ENCODE measurements at regions not wholly inside any gene's neighbourhood (a gene's known extent, or its start where the extent isn't known, plus 50 kb on each side); places are given as distances from the start of the nearest gene placed in this dataset.
"Not testable (repeated sequence)": the region's sequence is repeated elsewhere in the genome, so short reads cannot be mapped to it uniquely, and the experiment has no call there.

GRCh38 chr11:110347660-110348059 lies 51.2 kb upstream of the RDX start:
- in situ Hi-C loops (cut with MboI; ENCODE audit: low pct_ligation_motif_present in 1 of 4, low pct_unique_long_range_greater_than_20kb in 1 of 4, low sequenced_read_pairs in 3 of 4): no loop called here
- Histone ChIP-seq H3K27me3 (no peaks in the 10 kb centered on the region), H3K9me3 (no peaks in the 10 kb centered on the region), H3K4me1 (peaks cover 0 to 5% (median 4%) of the 10 kb centered on the region in 4 donors), H3K36me3 (no peaks in the 10 kb centered on the region), H3K4me3 (no peak overlapping the region), H3K27ac (no peak overlapping the region)
- TF ChIP-seq POLR2A (IDR thresholded peaks at IDR 0.05): no peak
- TF ChIP-seq CTCF (IDR thresholded peaks at IDR 0.05): no peak
- no peak for TF ChIP-seq EP300 (IDR thresholded peaks at IDR 0.05; ENCODE audit: low read depth)
- TF ChIP-seq POLR2AphosphoS5 (IDR thresholded peaks at IDR 0.05): no peak
- intact Hi-C loops (cut with DNase I; ENCODE audit: low total_unique reads): no loop called here
- DNase-seq: no peak
- 83 to 94% methylated on average over 1 to 4 of the region's 4 CpGs for WGBS, 2 donors (ENCODE audit: low coverage in 1 of 2)

- intact Hi-C loops (cut with DNase I; ENCODE audit: low total_unique reads): no loop called here
- TF ChIP-seq POLR2A (IDR thresholded peaks at IDR 0.05) (no peak), CTCF (IDR thresholded peaks at IDR 0.05) (no peak), EP300 (IDR thresholded peaks at IDR 0.05; ENCODE audit: low read depth) (no peak), POLR2AphosphoS5 (IDR thresholded peaks at IDR 0.05) (no peak)
Measured at GRCh38 chr11:110349138-110349996, 53.0 kb upstream of the RDX start.

GRCh38 chr11:110349997-110350383 lies 53.6 kb upstream of the RDX start:
- H3K4me3 ChIP-seq; H3K9me3 ChIP-seq; in situ Hi-C loops (cut with MboI; ENCODE audit: low pct_ligation_motif_present in 1 of 4, low pct_unique_long_range_greater_than_20kb in 1 of 4, low sequenced_read_pairs in 3 of 4); H3K36me3 ChIP-seq; H3K4me1 ChIP-seq; DNase-seq; intact Hi-C loops (cut with DNase I; ENCODE audit: low total_unique reads); H3K27me3 ChIP-seq: not testable (repeated sequence)
- peak overlapping the region in 1 of 4 donors; percentile 18 for H3K27ac ChIP-seq
- WGBS, 2 donors (ENCODE audit: low coverage in 1 of 2): 89 to 93% methylated on average over 3 to 5 of the region's 5 CpGs

More at GRCh38 chr11:110349138-110349996, 53.0 kb upstream of the RDX start:
- Histone ChIP-seq H3K36me3 (no peaks in the 10 kb centered on the region), H3K27me3 (no peaks in the 10 kb centered on the region), H3K27ac (peak overlapping the region in 1 of 4 donors; percentile 18), H3K4me3 (no peak overlapping the region), H3K9me3 (no peaks in the 10 kb centered on the region), H3K4me1 (peaks cover 0 to 5% (median 4%) of the 10 kb centered on the region in 4 donors)
- WGBS, 2 donors (ENCODE audit: low coverage in 1 of 2): 56 to 68% methylated on average over 4 to 7 of the region's 7 CpGs
- in situ Hi-C loops (cut with MboI; ENCODE audit: low pct_ligation_motif_present in 1 of 4, low pct_unique_long_range_greater_than_20kb in 1 of 4, low sequenced_read_pairs in 3 of 4): no loop called here
- no peak for DNase-seq

- Histone ChIP-seq H3K27me3 (no peaks in the 10 kb centered on the region), H3K27ac (no peak overlapping the region), H3K9me3 (no peaks in the 10 kb centered on the region), H3K4me1 (no peaks in the 10 kb centered on the region), H3K4me3 (no peak overlapping the region), H3K36me3 (no peaks in the 10 kb centered on the region)
- no peak for DNase-seq
- intact Hi-C loops (cut with DNase I; ENCODE audit: low total_unique reads): no loop called here
- WGBS, 2 donors (ENCODE audit: low coverage in 1 of 2): 46 to 56% methylated on average over 4 to 7 of the region's 7 CpGs
- in situ Hi-C loops (cut with MboI; ENCODE audit: low pct_ligation_motif_present in 1 of 4, low pct_unique_long_range_greater_than_20kb in 1 of 4, low sequenced_read_pairs in 3 of 4): no loop called here
- TF ChIP-seq POLR2A (IDR thresholded peaks at IDR 0.05): no peak
Measured at GRCh38 chr11:110355011-110355744, 58.8 kb upstream of the RDX start.
